K562 (cell line): ENCODE measurements at regions not wholly inside any gene's neighbourhood (a gene's known extent, or its start where the extent isn't known, plus 50 kb on each side); places are given as distances from the start of the nearest gene placed in this dataset.

Source experiments
- ARID1B ChIP-seq: fragments of 450-650 bp; IDR thresholded peaks from 2 replicates; pipeline ENCODE4 v1.6.1; 2016; ENCODE audit warnings: antibody characterized with exemption, mild to moderate bottlenecking, inconsistent platforms
- BRCA1 ChIP-seq, 2 experiments: fragments of 450-650 bp in 1 of 2; sonication (generic) in 1 of 2; formaldehyde crosslinking in 1 of 2; IDR thresholded peaks; 2 replicates each; pipeline versions ENCODE4 v1.5.0 to v1.6.1; 2017 to 2020; ENCODE audit warnings: mild to moderate bottlenecking in 1 of 2, missing genetic modification reagents in 1 of 2
- CHAMP1 ChIP-seq: fragments of 450-650 bp; IDR thresholded peaks from 2 replicates; pipeline ENCODE4 v1.6.1; 2016; ENCODE audit warnings: mild to moderate bottlenecking
- DPF2 ChIP-seq: fragments of 450-650 bp; IDR thresholded peaks from 2 replicates; pipeline ENCODE4 v1.6.1; 2016
- EP400 ChIP-seq: fragments of 450-650 bp; IDR thresholded peaks from 2 replicates; pipeline ENCODE4 v1.6.1; 2017; ENCODE audit warnings: antibody characterized with exemption, mild to moderate bottlenecking, moderate library complexity
- FOSL1 ChIP-seq: fragments of 200-800 bp; sonication (Bioruptor generic); conservative IDR thresholded peaks from 2 replicates; pipeline ENCODE4 v1.6.1; 2016; ENCODE audit warnings: missing genetic modification characterization, missing compliant biosample characterization
- KDM1A ChIP-seq, 2 experiments: fragments of 450-650 bp; IDR thresholded peaks; 2 replicates each; pipeline ENCODE4 v1.6.1; 2016; ENCODE audit warnings: mild to moderate bottlenecking in 2 of 2
- MNT ChIP-seq, 2 experiments: fragments of 450-650 bp; conservative IDR thresholded peaks; 2 replicates each; pipeline ENCODE4 v1.6.1; 2017; ENCODE audit warnings: mild to moderate bottlenecking in 2 of 2, moderate library complexity in 2 of 2
- NCOA1 ChIP-seq: fragments of 450-650 bp; IDR thresholded peaks from 2 replicates; pipeline ENCODE4 v1.6.1; 2016; ENCODE audit warnings: low read depth
- NFRKB ChIP-seq: fragments of 450-650 bp; IDR thresholded peaks from 2 replicates; pipeline ENCODE4 v1.6.1; 2016; ENCODE audit warnings: low read depth
- NKRF ChIP-seq: fragments of 450-650 bp; IDR thresholded peaks from 2 replicates; pipeline ENCODE4 v1.6.1; 2016; ENCODE audit warnings: borderline replicate concordance
- NONO ChIP-seq, 2 experiments: fragments of 200-400 bp in 1 of 2; fragments of 450-650 bp in 1 of 2; formaldehyde crosslinking in 1 of 2; IDR thresholded peaks; 2 replicates each; pipeline ENCODE4 v1.6.1; 2017; ENCODE audit warnings: low read depth in 2 of 2, mild to moderate bottlenecking in 2 of 2, moderate library complexity in 2 of 2, low read length in 1 of 2
- POLR2AphosphoS2 ChIP-seq: IDR thresholded peaks from 2 replicates; pipeline ENCODE4 v1.6.1; 2012; ENCODE audit warnings: low read length, improper control_type of control experiment
- RFX1 ChIP-seq: fragments of 450-650 bp; IDR thresholded peaks from 2 replicates; pipeline ENCODE4 v1.6.1; 2016; ENCODE audit warnings: mild to moderate bottlenecking, moderate library complexity
- RNF2 ChIP-seq: sonication (generic); IDR thresholded peaks from 2 replicates; pipeline ENCODE4 v1.6.1; 2016
- SMARCA4 ChIP-seq: fragments of 450-650 bp; IDR thresholded peaks from 2 replicates; pipeline ENCODE4 v1.6.1; 2016
- SNRNP70 ChIP-seq: fragments of 200-400 bp; formaldehyde crosslinking; optimal IDR thresholded peaks from 2 replicates; pipeline ENCODE3; 2017; ENCODE audit warnings: low read depth, low read length
- ZBTB7A ChIP-seq: IDR thresholded peaks from 2 replicates; pipeline ENCODE4 v1.6.1; 2011; ENCODE audit warnings: low read depth, mild to moderate bottlenecking, low read length, moderate library complexity, borderline replicate concordance; ENCODE audit not compliant: control insufficient read depth
- ZNF589 ChIP-seq: fragments of 200-800 bp; sonication (Bioruptor generic); IDR thresholded peaks from 2 replicates; pipeline ENCODE4 v1.6.1; 2016; ENCODE audit warnings: low read depth, missing genetic modification characterization, missing compliant biosample characterization
- ZNF668 ChIP-seq: fragments of 250-450 bp; sonication (Bioruptor Pico); IDR thresholded peaks from 2 replicates; pipeline ENCODE4 v1.8.0; 2022; ENCODE audit warnings: mild to moderate bottlenecking, inconsistent platforms
- TF ChIP-seq, protein P1 (sequence below), 2 experiments: fragments of 450-650 bp in 1 of 2; sonication (generic) in 1 of 2; formaldehyde crosslinking; conservative IDR thresholded peaks; 2 replicates each; pipeline versions ENCODE4 v1.4.0 to v1.8.1; 2020 to 2022; ENCODE audit warnings: mild to moderate bottlenecking in 1 of 2, missing genetic modification reagents in 1 of 2
- TF ChIP-seq, protein P2 (sequence below): fragments of 450-650 bp; IDR thresholded peaks from 2 replicates; pipeline ENCODE4 v1.6.1; 2018; ENCODE audit warnings: mild to moderate bottlenecking, low read depth; ENCODE audit not compliant: partially characterized antibody

DNA sequence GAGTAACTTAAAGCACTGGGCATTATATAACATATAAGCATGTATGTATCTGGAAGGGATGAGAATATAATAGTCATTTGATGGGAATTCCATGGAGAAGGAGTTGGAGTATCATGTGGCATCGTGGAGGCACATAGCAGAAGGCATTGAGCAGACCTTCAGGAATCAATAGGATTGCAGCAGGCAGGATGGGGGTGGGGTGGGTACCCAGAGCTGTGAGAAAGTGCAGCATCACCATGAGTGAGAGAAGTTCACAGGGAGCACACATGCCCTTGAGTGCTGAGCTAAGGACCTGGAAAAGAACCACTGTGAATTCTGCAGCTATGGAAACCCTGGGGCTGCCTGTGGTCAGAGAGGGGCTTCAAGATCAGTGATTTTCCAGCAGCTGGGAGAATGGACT, 57.3 kb downstream of the MED10 start (continued):
- TF ChIP-seq NCOA1 = no peak
- TF ChIP-seq, protein P1, sequence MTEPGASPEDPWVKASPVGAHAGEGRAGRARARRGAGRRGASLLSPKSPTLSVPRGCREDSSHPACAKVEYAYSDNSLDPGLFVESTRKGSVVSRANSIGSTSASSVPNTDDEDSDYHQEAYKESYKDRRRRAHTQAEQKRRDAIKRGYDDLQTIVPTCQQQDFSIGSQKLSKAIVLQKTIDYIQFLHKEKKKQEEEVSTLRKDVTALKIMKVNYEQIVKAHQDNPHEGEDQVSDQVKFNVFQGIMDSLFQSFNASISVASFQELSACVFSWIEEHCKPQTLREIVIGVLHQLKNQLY (CRISPR knock-in tag; conservative IDR thresholded peaks at IDR 0.05) = no peak
- no peak for TF ChIP-seq ZBTB7A
- no peak for TF ChIP-seq BRCA1 (IDR thresholded peaks at IDR 0.05)
- no peak for TF ChIP-seq BRCA1 (CRISPR knock-in tag; IDR thresholded peaks at IDR 0.05)
- 0 out of 4 replicates have a peak, but pooled peaks of 1 of the 2 experiments have one; percentile 22 for TF ChIP-seq NONO (IDR thresholded peaks at IDR 0.05; ENCODE audit: low read depth in 2 of 2, low read length in 1 of 2)
- peak; percentile 35; the same call in 1 of the 2 replicates for TF ChIP-seq EP400
- TF ChIP-seq ARID1B = peak; percentile 50
- peak; percentile 45 for TF ChIP-seq RFX1
- 0 out of 2 replicates have a peak, but pooled peaks have one; percentile 43 for TF ChIP-seq NFRKB
- no peak for TF ChIP-seq SNRNP70
- TF ChIP-seq RNF2 = no peak
- peak in 1 of 2 experiments; percentile 46; a peak in 1 of 4 replicates for TF ChIP-seq MNT (conservative IDR thresholded peaks at IDR 0.05)
- peak; percentile 62 for TF ChIP-seq DPF2
- TF ChIP-seq ZNF668 = no peak
- 0 out of 4 replicates have a peak, but pooled peaks of 1 of the 2 experiments have one; percentile 18 for TF ChIP-seq KDM1A (IDR thresholded peaks at IDR 0.05)
- no peak for TF ChIP-seq CHAMP1
- no peak for TF ChIP-seq FOSL1 (tag)
- TF ChIP-seq, protein P2, sequence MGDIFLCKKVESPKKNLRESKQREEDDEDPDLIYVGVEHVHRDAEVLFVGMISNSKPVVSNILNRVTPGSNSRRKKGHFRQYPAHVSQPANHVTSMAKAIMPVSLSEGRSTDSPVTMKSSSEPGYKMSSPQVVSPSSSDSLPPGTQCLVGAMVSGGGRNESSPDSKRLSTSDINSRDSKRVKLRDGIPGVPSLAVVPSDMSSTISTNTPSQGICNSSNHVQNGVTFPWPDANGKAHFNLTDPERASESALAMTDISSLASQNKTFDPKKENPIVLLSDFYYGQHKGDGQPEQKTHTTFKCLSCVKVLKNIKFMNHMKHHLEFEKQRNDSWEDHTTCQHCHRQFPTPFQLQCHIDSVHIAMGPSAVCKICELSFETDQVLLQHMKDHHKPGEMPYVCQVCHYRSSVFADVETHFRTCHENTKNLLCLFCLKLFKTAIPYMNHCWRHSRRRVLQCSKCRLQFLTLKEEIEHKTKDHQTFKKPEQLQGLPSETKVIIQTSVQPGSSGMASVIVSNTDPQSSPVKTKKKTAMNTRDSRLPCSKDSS = no peak
- no peak for TF ChIP-seq ZNF589
- TF ChIP-seq NKRF = no peak
- peak; percentile 34; the same call in 1 of the 2 replicates for TF ChIP-seq SMARCA4
- TF ChIP-seq POLR2AphosphoS2 = no peak
